ENCODE measurements at regions not wholly inside any gene's neighbourhood (a gene's known extent, or its start where the extent isn't known, plus 50 kb on each side); places are given as distances from the start of the nearest gene placed in this dataset.

GRCh38 chr9:676780-677438 is 164.6 kb upstream of the DMRT1 start:
- no peak for TF ChIP-seq ZNF394 (tag by site-specific recombination; IDR thresholded peaks at IDR 0.05; ENCODE audit: borderline replicate concordance)
- TF ChIP-seq ZNF175 (tag by site-specific recombination; IDR thresholded peaks at IDR 0.05): no peak
- no peak for TF ChIP-seq CTCF (tag by site-specific recombination; IDR thresholded peaks at IDR 0.05)
- TF ChIP-seq ZNF610 (tag by site-specific recombination; IDR thresholded peaks at IDR 0.05; ENCODE audit: borderline replicate concordance): no peak
- TF ChIP-seq ZNF140 (tag by site-specific recombination; IDR thresholded peaks at IDR 0.05): no peak
- TF ChIP-seq ZNF335 (tag by site-specific recombination; conservative IDR thresholded peaks at IDR 0.05): no peak
- no peak for TF ChIP-seq REST (tag by site-specific recombination; IDR thresholded peaks at IDR 0.05)
- peak; percentile 51 for TF ChIP-seq ZBTB17 (tag by site-specific recombination; IDR thresholded peaks at IDR 0.05)
- no peak for TF ChIP-seq ZNF211 (tag by site-specific recombination; IDR thresholded peaks at IDR 0.05; ENCODE audit: low read depth)
- TF ChIP-seq MEIS1 (CRISPR knock-in tag; IDR thresholded peaks at IDR 0.05; ENCODE audit: borderline replicate concordance): no peak
- no peak for TF ChIP-seq YY1 (tag by site-specific recombination; IDR thresholded peaks at IDR 0.05)
- TF ChIP-seq ZNF629 (tag by site-specific recombination; IDR thresholded peaks at IDR 0.05): no peak
- TF ChIP-seq PATZ1 (tag by site-specific recombination; IDR thresholded peaks at IDR 0.05): no peak
- TF ChIP-seq ZNF112 (tag by site-specific recombination; IDR thresholded peaks at IDR 0.05): no peak

Measured in HEK293 (cell line).